NCI-H524 treated with DMSO at 0.1 percent for 48 hours (cell line): ENCODE measurements at regions not wholly inside any gene's neighbourhood (a gene's known extent, or its start where the extent isn't known, plus 50 kb on each side); places are given as distances from the start of the nearest gene placed in this dataset.

ENCODE experiments used
- DNase-seq: peaks from one replicate; lab custom pipeline; 2025; lab: John Stamatoyannopoulos, UW

DNA sequence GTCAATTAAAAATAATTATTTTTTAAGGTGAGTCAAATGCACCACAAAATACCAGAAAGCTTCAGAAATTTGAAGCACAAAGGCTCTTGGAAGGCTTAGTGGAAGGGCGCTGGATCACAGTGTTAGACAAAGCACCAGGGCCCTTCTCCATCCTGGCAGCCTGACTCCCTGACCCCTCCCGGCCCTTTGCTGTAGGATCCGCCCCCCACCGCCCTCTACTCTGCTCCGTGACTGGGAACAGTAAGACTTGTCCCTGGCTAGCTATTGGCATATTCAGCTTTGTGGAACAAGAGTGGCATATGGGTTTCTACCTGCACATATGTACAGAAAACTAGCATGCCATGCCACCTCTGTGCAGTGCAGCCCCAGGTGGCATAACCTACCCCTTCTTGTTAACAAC lies 222.1 kb downstream of the SYK start:
- no peak for DNase-seq

DNA sequence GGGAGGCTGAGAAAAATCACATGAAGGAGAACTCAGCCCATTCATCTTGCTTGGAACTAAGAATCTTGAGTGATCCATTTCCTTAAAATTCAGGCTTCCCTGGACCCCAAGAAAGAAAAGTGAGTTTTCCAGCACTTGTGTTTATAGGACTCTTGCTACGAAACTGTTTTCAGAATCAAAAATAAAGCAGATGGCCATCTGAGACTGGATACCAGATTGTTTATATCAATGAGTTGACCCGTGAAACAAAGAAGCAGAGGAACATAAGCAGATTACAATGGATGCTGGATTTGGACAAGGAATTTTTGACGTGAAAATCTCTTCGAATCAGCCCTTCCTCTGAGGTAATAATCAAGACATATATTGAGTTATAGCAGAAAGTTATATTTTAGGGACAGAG lies 223.2 kb downstream of the SYK start:
- DNase-seq, result no peak

DNA sequence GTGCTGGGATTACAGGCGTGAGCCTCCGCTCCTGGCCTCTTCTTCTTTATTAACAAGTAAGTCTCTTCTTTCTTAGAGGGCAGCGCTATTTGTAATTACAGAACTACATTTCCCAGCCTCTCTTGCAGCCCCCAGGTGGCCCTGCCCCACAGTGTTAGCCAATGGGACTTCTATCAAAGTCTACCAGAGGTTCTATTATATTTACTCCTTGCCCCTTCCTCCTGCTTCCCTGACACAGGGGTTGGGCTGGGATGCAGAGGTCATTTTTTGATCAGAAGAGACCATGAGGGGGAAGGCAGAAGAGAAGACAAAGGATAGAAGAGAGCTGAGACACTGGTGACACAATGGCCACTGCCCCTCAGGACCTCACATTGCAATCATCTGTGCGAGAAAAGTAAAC lies 224.2 kb downstream of the SYK start:
- DNase-seq, result no peak

DNA sequence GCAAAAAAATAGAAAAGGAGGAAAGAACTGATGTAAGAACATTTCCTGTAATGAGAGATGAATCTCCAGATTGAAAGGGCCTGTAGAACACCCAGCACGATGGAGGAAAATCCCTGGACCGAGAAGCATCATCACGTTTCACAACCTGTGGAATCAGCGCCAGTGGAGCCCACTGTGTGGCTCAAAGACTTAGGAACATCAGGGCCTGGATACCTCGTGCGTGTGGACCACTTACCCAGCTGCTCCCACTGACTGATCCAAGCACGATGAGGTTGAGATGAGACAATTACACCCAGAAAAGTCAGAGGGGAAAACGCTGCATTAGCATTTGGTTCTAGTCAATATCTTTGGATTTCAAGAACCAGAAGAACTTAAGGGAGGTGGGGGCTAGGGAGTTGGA lies 224.6 kb downstream of the SYK start:
- DNase-seq, result no peak

DNA sequence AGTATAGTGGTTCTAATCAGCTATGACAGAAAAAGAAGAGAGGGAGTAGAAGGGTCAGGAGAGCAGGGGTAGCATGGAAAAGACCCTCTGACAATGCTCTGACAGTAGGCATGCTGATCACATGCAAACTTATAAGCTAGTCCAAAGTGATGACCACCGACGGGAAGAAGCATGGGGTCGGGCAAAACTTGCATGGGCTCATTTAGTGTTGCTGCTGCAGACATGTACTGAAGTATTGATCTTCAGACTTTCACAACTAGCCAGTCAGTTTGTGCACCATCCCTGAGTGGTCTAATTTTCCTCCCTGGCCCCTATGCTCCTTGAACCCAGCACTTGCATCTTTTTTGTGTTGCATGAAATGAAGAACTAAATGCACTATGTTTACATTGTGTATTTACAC lies 225.4 kb downstream of the SYK start:
- DNase-seq, result no peak

DNA sequence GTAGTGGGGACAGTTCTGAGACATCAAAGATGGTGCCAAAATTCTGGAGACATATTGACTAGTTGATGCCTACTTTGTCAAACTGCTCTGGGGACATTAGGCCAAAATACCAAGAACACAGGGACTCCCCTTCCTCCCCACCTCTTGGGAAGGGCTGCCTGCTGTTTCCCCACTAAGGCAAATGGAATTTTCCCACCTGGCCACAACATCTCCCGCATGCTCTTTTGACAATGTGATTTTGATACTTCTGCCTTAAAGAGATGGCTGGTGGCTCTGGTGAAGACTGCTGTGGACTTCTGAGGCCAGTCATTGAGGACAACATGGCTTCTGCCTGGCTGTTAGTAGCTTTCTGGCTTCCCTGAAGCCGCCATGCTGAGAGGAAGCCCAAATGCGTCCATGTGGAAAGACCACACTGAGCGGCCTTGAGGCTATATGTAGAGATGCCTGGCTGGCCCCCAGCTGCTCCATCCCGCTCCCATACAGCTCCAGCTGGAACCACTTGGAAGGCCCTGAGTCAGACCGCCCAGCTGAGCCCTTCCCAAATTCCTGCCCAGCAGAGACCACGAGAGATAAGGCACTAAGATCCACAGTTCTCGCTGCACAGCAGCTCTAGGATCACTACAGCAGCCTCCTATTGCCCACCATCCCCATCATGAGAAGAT lies 226.7 kb downstream of the SYK start:
- DNase-seq, result no peak

DNA sequence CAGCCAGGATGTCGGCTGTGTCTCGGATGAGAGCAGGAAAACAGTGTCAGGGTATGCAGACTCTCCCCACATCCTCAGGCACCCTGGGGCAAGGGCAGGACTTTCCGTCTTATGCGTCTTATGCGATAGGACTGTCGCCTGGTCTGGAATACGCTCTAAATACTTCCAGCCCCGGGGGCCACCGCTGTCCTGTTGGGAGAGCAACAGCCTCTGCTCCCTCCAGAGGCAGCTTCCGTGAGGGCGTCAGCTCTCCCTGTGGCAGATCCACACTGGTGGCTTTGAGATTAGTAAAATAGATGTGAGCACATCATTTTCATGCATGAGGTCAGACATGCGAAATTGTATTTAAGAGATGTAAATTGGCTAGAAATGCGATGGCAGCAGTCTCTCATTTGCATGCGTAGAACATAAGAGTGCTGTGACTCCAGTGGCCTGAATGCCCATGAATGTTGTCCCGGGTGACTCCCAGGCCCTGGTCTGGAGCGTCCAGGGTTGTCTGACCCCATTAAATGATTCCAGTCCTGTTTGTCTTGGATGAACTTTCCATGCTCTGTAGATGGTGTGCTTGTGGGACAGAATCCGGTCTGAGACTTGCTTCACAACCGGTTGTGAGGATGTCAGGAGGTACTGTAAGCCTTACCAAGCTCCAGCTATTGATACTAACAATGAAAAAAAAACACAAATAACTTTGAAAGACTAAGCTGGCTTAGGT lies 228.2 kb downstream of the SYK start:
- DNase-seq, result no peak

DNA sequence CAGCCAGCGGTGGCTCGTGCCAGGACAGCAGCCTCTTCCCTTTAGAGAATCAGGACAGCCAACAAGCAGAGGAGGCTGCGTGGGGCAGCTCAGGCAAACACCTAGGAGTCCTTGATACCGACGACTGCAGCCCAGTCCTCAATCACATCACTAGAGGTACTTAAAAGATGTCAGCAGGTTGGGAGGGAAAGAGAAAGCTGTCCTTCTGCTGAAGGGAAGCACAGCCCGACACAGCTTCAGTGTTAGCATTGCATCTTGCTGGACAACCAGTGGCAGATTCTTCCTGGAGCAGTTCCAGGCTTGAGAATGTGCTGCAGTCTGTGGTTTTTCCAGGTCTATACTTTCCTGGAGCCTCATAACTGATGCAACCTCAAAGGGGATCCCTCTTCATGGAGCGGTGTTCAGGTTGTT lies 230.5 kb downstream of the SYK start:
- DNase-seq, result no peak

DNA sequence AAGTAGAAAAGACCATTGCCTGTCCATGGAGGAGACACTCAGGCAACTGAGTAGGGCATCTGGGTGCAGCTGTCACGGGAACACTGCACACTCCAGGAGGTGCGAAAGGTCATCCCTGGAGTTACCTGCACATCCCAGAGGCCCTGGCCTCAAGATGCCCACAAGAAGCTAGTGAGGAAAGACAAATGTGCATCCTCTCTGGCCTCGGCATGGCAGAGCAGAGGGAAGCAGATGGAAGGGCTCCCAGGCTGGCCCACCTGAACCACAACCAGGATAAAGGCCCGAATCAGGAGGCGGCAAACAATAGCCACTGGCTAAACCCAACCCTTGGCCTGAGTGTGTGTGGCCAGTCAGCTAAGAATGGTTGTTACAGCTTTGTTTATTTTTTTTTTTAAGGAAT lies 231.7 kb downstream of the SYK start:
- no peak for DNase-seq

DNA sequence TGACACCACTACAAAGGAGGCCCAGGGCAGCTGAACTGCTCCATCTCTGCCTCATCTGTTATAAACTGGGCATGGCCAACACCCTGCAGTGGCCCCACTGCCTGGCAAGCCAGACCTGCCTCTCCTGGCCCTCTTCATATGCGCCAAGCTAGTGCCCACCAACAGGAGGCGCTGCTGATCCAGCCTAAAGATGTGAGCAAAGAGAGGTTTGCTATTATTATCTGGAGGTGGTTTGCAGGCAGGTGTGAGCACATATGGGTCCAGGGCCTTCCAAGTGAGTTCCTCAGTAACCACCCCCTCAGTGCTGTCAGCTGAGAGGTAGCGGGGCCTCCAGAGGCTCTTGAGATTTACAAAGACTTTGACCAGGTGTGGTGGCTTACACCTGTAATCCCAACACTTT lies 232.2 kb downstream of the SYK start:
- no peak for DNase-seq

DNA sequence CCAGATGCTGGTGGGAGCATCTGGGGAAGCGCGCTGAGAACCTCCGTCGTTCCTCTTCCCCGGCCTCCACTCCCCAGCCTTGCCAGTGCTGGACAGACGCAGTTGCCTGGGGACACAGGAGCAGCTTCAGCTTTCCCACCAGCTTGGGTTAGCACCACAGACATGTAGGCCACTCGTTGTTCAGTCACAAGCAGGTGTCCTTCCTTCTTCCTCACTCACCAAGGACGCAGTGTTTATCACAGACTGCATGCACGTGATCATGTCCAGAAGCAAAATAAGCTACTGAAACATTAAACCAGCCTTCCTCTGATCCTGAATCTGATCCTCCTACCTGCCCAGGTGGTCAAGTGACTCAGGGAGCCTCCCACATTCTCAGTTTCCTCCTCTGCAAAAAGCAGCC lies 232.9 kb downstream of the SYK start:
- DNase-seq, result no peak

DNA sequence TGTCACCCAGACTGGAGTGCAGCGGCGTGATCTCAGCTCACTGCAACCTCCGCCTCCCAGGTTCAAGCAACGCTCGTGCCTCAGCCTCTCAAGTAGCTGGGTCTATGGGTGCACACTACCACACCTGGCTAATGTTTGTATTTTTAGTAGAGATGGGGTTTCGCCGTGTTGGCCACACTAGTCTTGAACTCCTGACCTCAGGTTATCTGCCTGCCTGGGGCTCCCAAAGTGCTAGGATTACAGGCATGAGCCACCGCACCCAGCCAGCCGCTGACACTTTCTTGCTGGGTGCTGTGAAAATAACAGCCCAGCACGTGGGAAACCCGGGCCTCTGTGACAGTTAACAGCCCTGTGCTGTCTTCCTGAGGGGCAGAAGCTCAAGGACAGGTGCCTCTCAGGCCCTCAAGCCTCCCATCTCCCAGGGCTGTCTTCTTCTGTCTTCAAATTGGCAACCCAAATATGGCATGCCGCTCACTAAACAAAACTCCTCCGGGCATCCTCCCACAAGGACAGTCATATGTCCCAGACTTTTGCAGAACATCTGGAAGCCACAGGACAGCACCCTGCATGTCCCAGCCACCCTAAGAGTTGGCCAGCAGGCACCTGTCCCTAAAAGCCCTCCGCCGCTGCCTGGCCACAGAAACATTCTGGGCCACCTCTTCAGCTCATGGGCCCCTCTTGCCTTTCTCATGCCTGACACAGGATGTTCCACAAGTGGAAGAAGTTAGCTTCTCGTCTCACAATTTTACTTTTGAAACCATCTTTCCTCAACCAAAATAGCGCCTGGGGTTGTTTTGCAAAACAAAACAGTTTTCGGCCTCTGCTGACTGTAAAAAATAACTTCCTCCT lies 233.6 kb downstream of the SYK start:
- no peak for DNase-seq

DNA sequence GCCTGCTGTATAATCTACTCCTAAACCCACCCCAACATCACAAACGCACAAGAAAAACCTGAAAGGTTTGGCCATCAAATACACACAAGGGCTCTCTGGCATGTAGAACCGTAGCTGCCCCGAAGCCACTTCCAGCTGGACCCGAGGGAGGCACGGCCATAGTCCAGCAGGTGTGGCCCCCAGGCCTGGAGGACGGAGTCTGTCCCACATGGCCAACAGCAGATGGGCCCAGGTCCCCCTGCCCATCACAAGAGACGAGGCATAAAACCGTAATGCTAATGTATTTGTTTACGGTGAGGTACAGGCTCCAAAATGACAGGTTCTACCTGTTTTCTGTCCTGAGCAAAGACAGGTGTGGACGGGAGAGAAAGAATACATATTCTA lies 234.2 kb downstream of the SYK start:
- DNase-seq, result no peak

DNA sequence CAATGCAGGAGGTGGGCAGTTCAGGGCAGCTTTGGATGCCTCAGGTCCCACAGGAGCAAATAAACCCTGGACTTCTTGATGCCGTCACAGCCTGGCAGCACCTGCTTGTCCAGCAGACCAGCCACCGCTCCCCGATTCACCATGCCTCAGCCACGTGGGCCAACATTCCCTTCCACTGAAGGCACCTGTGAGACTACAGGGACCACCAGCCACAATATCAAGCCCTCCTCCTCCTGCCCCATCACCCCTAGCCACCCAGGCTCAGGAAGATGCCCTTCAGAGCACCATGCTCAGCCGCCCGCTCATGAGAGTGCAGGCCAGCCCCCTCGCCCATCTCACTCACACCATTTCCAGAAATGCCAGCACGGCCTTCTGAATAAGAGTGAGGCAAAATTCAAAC lies 234.7 kb downstream of the SYK start:
- DNase-seq, result no peak

DNA sequence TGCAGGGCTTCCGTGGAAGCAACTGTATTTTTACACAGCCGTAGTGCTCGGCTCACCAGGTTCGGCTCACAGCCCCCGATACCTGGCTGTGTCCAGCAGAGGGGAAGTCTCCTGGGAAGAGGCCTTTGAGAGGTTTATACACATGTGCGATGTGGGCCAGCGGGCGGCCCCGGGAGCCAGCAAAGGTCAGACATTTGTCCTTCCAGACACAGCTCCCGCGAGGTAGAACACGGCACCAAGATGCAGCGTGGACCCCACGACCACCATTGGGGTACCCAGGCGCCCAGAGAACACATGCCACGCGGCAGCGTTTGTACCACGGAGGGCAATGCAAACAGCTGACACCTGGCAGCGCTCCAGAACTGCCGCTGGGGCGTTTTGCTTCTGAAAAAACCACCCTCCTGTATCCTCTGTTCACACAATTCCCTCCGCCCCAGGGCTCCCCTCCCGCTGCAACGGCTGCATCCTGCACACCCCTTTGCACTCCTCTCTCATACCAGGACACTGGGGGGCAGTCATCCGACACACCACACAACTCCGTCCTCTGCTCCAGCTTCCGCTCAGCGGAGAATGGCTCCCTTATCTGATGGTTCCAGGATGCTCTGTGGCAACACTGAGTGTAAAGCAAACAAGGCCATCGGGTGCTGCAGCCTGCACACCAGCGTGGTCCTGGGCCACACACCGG lies 235.3 kb downstream of the SYK start:
- peak; percentile 51 for DNase-seq

DNA sequence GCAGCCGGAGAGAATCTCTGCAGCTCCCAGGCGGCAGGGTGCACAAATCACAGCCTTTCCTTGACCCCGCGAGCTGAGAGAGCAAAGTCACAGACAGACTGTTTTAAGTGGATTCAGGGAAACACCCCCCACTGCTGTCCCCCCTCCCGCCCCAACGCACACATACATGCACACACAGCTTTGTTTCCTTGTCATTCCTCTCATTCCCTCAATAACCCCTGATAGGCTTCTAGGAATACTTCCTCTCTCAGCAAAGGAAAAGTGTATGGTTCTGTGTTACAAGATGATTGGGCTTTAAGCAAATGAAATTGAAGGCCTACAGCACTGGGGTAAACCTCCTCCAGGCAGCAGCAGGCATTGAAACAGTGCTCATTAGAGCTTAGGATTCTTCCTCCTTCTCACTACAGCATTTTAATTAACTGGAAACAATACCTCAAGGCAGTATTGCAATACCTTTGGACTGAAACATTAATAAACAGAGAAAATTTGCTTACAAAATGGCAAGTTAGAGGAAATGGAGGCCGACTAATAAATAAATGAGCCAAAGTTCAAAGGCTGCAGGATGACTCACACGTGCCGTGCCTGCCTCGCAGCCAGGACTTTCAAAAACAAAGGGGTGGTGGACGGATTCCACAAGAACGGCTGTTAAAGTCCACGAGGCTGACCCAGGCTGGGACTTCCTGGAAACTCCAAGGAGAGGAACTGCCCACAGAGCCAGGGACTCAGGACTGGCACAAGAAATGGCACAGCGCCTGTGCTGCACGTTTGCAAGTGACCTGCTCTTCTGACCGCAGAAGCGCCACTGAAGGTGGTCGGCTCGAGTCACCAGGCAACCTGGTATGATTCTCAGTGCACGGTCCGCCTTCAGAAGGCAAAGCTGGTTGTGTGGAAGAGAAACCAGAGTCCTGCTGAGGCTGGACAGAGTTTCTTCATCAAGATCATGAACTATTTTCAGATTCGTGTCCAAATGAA lies 236.2 kb downstream of the SYK start:
- DNase-seq, result no peak

DNA sequence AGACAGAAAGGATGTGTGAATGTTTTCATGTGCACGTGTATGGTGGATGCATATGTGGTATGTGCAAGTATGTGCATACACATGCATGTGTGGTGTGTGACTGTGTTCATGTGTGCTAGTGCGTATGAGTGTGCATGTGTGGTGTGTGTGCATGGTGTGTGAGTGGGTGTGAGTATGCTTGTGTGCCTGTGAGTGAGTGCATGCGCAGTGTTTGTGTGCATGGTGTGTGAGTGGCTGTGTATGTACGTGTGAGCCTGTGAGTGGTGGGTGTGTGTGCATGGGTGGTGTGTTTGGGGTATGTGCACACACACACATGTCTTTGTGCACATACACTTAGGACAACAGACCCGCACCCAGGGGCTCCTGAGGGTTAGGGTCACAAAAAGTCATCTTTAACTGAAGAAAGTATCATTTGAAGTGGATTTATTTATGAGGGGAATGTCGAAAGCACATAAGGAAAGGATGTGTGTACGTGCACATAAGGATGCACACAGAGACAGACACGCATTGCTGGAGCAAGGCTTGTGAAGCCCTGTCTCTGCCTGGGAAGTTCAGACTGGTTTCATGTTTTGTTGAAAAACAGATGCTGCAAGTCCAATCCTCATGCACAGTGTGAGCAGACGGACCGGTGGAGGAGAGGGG lies 237.0 kb downstream of the SYK start:
- no peak for DNase-seq

DNA sequence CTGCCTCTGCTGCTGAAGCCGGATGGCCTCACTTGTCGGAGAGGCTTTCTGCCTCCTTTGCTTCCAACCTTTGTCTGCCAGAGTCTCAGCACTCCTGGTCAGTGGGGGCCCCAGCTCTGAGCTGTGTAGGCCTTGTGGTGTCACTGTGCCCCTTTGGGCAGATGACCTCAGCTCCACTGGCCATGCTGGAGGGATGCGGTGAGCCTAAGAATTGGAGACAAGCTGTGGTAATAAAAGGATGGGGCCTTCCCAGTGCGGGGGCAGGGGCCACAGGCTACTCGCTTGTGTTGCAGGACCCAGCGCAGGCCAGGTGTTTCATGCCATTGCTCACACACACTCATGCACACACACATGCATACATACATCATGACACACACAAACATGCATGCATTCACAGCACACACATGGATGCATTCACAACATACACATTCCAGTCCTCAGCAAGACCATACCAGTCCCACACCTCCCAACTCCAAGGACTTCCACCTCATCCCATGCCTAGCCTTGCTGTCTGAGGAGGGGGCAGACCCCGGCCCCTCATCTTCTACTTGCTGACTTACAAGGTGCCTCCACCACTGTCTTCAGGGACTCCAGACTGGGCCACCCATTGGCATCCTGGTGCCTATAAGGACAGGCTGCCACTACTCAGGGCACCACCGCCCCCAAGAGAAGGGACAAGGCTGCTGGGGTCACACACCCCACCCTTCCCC lies 237.7 kb downstream of the SYK start:
- DNase-seq, result no peak

DNA sequence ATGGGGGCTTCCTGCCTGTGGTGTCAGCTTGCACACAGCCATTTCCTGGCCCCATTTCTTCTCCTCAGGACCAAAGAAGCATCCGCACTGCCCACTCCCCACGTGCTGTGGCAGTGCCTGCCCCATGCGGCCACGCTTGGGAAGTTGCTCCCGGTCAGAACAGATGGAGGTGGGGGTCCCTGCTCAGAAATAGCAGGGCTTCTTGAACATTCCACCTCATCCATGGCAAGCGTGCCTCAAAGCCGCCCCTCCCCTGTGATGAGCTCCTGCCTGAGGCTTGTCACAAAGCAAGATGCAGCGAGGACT lies 238.2 kb downstream of the SYK start:
- no peak for DNase-seq
